WTC11 (cell line): ENCODE measurements at regions not wholly inside any gene's neighbourhood (a gene's known extent, or its start where the extent isn't known, plus 50 kb on each side); places are given as distances from the start of the nearest gene placed in this dataset.

Source experiments
- ATAC-seq: fragments of 200-7000 bp; cut with Tn5 transposase; 2 replicates; pipeline ENCODE4 v1.10.0; 2021; ENCODE audit warnings: mild to moderate bottlenecking, moderate library complexity
- CTCF ChIA-PET: fragments of 300-600 bp; sonication (Branson Sonifier 250); formaldehyde crosslinking; loops from one replicate; lab custom pipeline; 2021; ENCODE audit warnings: antibody characterized with exemption; lab: Charles Lee
- POLR2A ChIA-PET: fragments of 350-600 bp; sonication (Branson Sonifier 250); formaldehyde crosslinking; loops from one replicate; lab custom pipeline; 2021; ENCODE audit warnings: antibody characterized with exemption; lab: Charles Lee
- DNase-seq: peaks from one replicate; pipeline ENCODE4 v3.0.0; 2021; ENCODE audit warnings: low spot score
- H3K27ac Mint-ChIP-seq: 2 replicates; pipeline ENCODE4 v1.8.0; 2021; ENCODE audit warnings: mixed read lengths
- H3K27me3 Mint-ChIP-seq: 2 replicates; pipeline ENCODE4 v1.8.0; 2021; ENCODE audit warnings: low read depth, mild to moderate bottlenecking, moderate library complexity, mixed read lengths
- H3K36me3 Mint-ChIP-seq: 2 replicates; pipeline ENCODE4 v1.8.0; 2021; ENCODE audit warnings: mixed read lengths
- H3K4me1 Mint-ChIP-seq: 2 replicates; pipeline ENCODE4 v1.8.0; 2022; ENCODE audit warnings: mixed read lengths
- H3K4me3 Mint-ChIP-seq: 2 replicates; pipeline ENCODE4 v1.8.0; 2021; ENCODE audit warnings: mild to moderate bottlenecking, moderate library complexity, mixed read lengths
- H3K9me3 Mint-ChIP-seq: 2 replicates; pipeline ENCODE4 v1.8.0; 2021; ENCODE audit warnings: mixed read lengths
- AR ChIP-seq: fragments of 250-450 bp; sonication (Bioruptor Pico); IDR thresholded peaks from 2 replicates; pipeline ENCODE4 v1.9.0; 2021; ENCODE audit warnings: mild to moderate bottlenecking
- ATF2 ChIP-seq: sonication (generic); formaldehyde crosslinking; IDR thresholded peaks from 2 replicates; pipeline ENCODE4 v1.8.1; 2022; ENCODE audit warnings: low read depth, missing genetic modification reagents, borderline replicate concordance
- CREM ChIP-seq: sonication (generic); formaldehyde crosslinking; IDR thresholded peaks from 2 replicates; pipeline ENCODE4 v1.8.1; 2022; ENCODE audit warnings: mild to moderate bottlenecking, missing genetic modification reagents, moderate library complexity
- E2F4 ChIP-seq: sonication (generic); formaldehyde crosslinking; IDR thresholded peaks from 2 replicates; pipeline ENCODE4 v1.8.1; 2022; ENCODE audit warnings: low read depth, mild to moderate bottlenecking, moderate library complexity, missing genetic modification reagents, borderline replicate concordance
- MAX ChIP-seq: sonication (generic); formaldehyde crosslinking; IDR thresholded peaks from 2 replicates; pipeline ENCODE4 v1.8.0; 2022; ENCODE audit warnings: mild to moderate bottlenecking, missing genetic modification reagents
- NFATC4 ChIP-seq: fragments of 250-450 bp; sonication (Bioruptor Pico); IDR thresholded peaks from 2 replicates; pipeline ENCODE4 v1.9.0; 2021; ENCODE audit warnings: mild to moderate bottlenecking
- NFE2L1 ChIP-seq: sonication (generic); formaldehyde crosslinking; IDR thresholded peaks from 2 replicates; pipeline ENCODE4 v1.8.1; 2023; ENCODE audit warnings: missing genetic modification reagents
- RELA ChIP-seq: sonication (generic); formaldehyde crosslinking; IDR thresholded peaks from 2 replicates; pipeline ENCODE4 v1.8.1; 2022; ENCODE audit warnings: missing genetic modification reagents, mild to moderate bottlenecking, borderline replicate concordance
- SOX15 ChIP-seq: fragments of 250-450 bp; sonication (Bioruptor Pico); IDR thresholded peaks from 2 replicates; pipeline ENCODE4 v1.9.0; 2021; ENCODE audit warnings: mild to moderate bottlenecking
- SP1 ChIP-seq: sonication (generic); formaldehyde crosslinking; conservative IDR thresholded peaks from 2 replicates; pipeline ENCODE4 v1.8.1; 2022; ENCODE audit warnings: missing genetic modification reagents
- ZNF138 ChIP-seq: sonication (generic); formaldehyde crosslinking; conservative IDR thresholded peaks from 2 replicates; pipeline ENCODE4 v1.8.1; 2022; ENCODE audit warnings: mild to moderate bottlenecking, moderate library complexity, missing genetic modification reagents
- ZNF281 ChIP-seq: sonication (generic); formaldehyde crosslinking; IDR thresholded peaks from 2 replicates; pipeline ENCODE4 v1.8.0; 2023; ENCODE audit warnings: mild to moderate bottlenecking, missing genetic modification reagents
- ZNF317 ChIP-seq: sonication (generic); formaldehyde crosslinking; IDR thresholded peaks from 2 replicates; pipeline ENCODE4 v1.8.1; 2023; ENCODE audit warnings: low read depth, mild to moderate bottlenecking, moderate library complexity, missing genetic modification reagents, borderline replicate concordance
- TF ChIP-seq, protein P1 (sequence below): sonication (generic); formaldehyde crosslinking; IDR thresholded peaks from 2 replicates; pipeline ENCODE4 v1.8.1; 2023; ENCODE audit warnings: mild to moderate bottlenecking, missing genetic modification reagents, borderline replicate concordance
- TF ChIP-seq, protein P2 (sequence below): sonication (generic); formaldehyde crosslinking; IDR thresholded peaks from 2 replicates; pipeline ENCODE4 v1.8.0; 2022; ENCODE audit warnings: mild to moderate bottlenecking, missing genetic modification reagents

DNA sequence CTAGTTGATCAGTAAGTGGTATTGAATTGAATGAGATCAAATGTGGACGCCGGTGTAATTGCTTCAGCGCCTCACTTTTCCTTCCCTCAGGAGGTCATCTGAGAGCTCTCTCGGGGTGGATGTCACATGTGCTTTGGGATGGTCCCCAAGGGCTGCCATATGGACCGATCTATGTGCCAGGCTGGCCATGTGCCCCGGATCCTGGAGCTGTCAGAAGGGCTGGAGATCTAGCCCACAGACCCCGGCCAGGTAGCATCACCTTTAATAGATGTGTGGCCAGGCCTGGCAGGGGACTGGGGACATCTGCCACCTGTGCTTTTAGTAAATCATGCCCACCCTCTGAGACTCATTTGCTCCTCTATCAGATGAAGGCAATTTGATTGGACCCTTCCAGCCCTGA, 95.3 kb upstream of the CRHR1 start (continued):
- TF ChIP-seq E2F4, result no peak

DNA sequence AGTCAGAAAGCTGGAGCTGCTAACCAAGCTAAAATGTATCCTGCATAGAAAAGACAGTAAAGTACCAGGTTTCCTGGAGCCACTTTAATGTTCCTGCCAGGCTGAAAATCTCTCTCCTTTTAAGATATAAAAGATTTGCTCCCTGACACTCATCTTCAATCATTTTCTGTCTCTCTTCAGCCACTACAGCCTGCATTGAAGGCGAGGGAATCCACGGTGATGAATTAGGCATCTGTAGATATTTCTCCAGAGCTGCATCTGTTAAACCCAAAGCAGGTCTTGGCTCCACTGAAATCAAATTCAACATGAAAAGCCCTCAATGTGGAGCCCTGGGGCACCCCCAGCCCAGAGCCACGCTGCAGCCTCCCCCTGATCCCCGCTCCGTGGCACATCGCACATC, 94.7 kb upstream of the CRHR1 start:
- POLR2A ChIA-PET, result no interaction called here
- ATAC-seq (no peak), DNase-seq (no peak)
- no peaks in the 10 kb centered on the region for H3K4me1 Mint-ChIP-seq
- H3K36me3 Mint-ChIP-seq, result no peaks in the 10 kb centered on the region
- peaks cover 4% of the 10 kb centered on the region; the same call in 1 of the 2 replicates for H3K27me3 Mint-ChIP-seq
- CTCF ChIA-PET, result interaction anchor here (1.4 kb wide), 1 partner anchor 49 kb away, joined by 3 read pairs; no protein-coding TSS in a partner anchor
- H3K4me3 Mint-ChIP-seq, result no peak overlapping the region
- no peak for TF ChIP-seq ZNF317 (CRISPR knock-in tag)
- no peak overlapping the region for H3K27ac Mint-ChIP-seq
- no peaks in the 10 kb centered on the region for H3K9me3 Mint-ChIP-seq

DNA sequence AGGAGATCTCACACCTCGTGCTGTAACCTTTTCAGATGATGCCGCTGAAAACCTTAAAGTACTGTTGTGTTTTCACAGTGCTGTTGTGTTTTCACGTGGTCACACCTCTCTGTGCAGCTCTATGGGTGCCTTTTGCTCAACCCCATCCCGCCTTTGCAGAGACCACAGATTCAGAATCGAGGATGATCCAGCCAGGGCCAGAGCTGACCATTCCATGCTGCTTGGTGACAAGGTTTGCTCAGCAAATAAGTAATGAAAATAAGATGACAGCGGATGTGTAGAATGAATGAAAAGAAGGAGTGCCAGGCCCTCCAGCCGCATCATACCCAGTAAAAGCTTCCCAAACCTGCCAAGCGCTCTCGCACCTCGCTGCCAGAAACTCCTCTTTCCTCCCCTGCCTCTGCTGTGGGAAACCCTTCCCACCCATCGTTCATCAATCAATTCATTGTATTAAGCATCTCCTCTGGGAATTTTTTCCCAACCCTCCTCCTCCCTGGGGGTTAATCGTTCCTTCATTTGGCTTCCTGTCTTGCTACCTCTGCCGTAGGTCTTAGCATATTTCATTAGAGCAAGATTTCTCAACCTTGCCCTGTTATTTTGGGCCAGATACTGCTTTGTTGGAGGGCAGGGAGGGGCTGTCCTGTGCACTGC, 93.4 kb upstream of the CRHR1 start:
- Mint-ChIP-seq H3K4me1 (no peaks in the 10 kb centered on the region), H3K9me3 (no peaks in the 10 kb centered on the region), H3K4me3 (no peak overlapping the region), H3K27me3 (peaks cover 4% of the 10 kb centered on the region), H3K27ac (no peak overlapping the region), H3K36me3 (no peaks in the 10 kb centered on the region)
- ChIA-PET CTCF (interaction anchor here (1.4 kb wide), 1 partner anchor 51 kb away, joined by 3 read pairs; no protein-coding TSS in a partner anchor), POLR2A (no interaction called here)
- no peak for TF ChIP-seq SOX15 (CRISPR knock-in tag)
- TF ChIP-seq, protein P1, sequence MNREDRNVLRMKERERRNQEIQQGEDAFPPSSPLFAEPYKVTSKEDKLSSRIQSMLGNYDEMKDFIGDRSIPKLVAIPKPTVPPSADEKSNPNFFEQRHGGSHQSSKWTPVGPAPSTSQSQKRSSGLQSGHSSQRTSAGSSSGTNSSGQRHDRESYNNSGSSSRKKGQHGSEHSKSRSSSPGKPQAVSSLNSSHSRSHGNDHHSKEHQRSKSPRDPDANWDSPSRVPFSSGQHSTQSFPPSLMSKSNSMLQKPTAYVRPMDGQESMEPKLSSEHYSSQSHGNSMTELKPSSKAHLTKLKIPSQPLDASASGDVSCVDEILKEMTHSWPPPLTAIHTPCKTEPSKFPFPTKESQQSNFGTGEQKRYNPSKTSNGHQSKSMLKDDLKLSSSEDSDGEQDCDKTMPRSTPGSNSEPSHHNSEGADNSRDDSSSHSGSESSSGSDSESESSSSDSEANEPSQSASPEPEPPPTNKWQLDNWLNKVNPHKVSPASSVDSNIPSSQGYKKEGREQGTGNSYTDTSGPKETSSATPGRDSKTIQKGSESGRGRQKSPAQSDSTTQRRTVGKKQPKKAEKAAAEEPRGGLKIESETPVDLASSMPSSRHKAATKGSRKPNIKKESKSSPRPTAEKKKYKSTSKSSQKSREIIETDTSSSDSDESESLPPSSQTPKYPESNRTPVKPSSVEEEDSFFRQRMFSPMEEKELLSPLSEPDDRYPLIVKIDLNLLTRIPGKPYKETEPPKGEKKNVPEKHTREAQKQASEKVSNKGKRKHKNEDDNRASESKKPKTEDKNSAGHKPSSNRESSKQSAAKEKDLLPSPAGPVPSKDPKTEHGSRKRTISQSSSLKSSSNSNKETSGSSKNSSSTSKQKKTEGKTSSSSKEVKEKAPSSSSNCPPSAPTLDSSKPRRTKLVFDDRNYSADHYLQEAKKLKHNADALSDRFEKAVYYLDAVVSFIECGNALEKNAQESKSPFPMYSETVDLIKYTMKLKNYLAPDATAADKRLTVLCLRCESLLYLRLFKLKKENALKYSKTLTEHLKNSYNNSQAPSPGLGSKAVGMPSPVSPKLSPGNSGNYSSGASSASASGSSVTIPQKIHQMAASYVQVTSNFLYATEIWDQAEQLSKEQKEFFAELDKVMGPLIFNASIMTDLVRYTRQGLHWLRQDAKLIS (CRISPR knock-in tag), result no peak
- no peak for TF ChIP-seq SP1
- no peak for TF ChIP-seq ZNF138 (CRISPR knock-in tag)
- no peak for TF ChIP-seq NFATC4
- TF ChIP-seq, protein P2, sequence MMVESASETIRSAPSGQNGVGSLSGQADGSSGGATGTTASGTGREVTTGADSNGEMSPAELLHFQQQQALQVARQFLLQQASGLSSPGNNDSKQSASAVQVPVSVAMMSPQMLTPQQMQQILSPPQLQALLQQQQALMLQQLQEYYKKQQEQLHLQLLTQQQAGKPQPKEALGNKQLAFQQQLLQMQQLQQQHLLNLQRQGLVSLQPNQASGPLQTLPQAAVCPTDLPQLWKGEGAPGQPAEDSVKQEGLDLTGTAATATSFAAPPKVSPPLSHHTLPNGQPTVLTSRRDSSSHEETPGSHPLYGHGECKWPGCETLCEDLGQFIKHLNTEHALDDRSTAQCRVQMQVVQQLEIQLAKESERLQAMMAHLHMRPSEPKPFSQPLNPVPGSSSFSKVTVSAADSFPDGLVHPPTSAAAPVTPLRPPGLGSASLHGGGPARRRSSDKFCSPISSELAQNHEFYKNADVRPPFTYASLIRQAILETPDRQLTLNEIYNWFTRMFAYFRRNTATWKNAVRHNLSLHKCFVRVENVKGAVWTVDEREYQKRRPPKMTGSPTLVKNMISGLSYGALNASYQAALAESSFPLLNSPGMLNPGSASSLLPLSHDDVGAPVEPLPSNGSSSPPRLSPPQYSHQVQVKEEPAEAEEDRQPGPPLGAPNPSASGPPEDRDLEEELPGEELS (CRISPR knock-in tag), result no peak
- no peak for TF ChIP-seq AR (CRISPR knock-in tag)
- no peak for TF ChIP-seq RELA
- no peak for TF ChIP-seq NFE2L1 (CRISPR knock-in tag)
- no peak for TF ChIP-seq MAX
- TF ChIP-seq ATF2 (CRISPR knock-in tag), result no peak
- no peak for TF ChIP-seq CREM (CRISPR knock-in tag)
- no peak for TF ChIP-seq ZNF281
- no peak for DNase-seq
- no peak for ATAC-seq
